Loucy (cell line): ENCODE measurements at regions not wholly inside any gene's neighbourhood (a gene's known extent, or its start where the extent isn't known, plus 50 kb on each side); places are given as distances from the start of the nearest gene placed in this dataset.

Experiments used
- CTCF ChIP-seq: fragments of 200-600 bp; sonication (generic); conservative IDR thresholded peaks from 2 replicates; pipeline ENCODE4 v1.5.1; 2014; ENCODE audit warnings: mild to moderate bottlenecking, antibody characterized with exemption, low read length
- EZH2phosphoT487 ChIP-seq: fragments of 200-600 bp; IDR thresholded peaks from 2 replicates; pipeline ENCODE4 v1.6.1; 2018; ENCODE audit warnings: antibody characterized with exemption, mild to moderate bottlenecking, moderate library complexity, borderline replicate concordance

DNA sequence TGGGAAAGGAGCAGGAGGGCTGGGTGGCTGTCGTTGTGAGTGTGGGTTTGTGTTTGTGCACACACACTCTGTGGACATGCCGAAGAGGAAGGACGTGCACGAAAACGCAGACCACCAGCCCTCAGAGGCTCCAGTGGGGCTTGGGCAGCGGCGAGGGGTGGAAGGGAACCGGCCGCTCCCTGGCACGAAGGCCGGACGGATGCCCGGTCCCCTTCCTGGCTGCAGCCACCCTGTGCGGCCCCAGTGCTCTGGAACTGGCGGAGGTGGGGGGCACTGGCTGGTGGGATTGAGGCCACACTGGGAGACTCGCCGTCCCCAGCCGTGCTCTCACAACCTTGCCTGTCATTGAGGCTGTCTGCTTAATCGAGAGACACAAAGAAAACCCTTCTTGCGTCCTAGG lies 852.6 kb upstream of the SALL3 start:
- TF ChIP-seq CTCF = no peak
- no peak for TF ChIP-seq EZH2phosphoT487
